MM.1S (cell line): ENCODE measurements at regions not wholly inside any gene's neighbourhood (a gene's known extent, or its start where the extent isn't known, plus 50 kb on each side); places are given as distances from the start of the nearest gene placed in this dataset.
"Not testable (repeated sequence)": the region's sequence is repeated elsewhere in the genome, so short reads cannot be mapped to it uniquely, and the experiment has no call there.

Experiments
- DNase-seq: peaks from one replicate; pipeline ENCODE4 v3.0.0-alpha.2; 2015
- H2AFZ ChIP-seq: fragments of 300-600 bp; sonication (generic); 2 replicates; pipeline ENCODE4 v1.6.0; 2016; ENCODE audit warnings: antibody characterized with exemption, low read length
- H3F3A ChIP-seq: fragments of 300-600 bp; sonication (generic); 2 replicates; pipeline ENCODE4 v1.6.1; 2016; ENCODE audit warnings: mild to moderate bottlenecking, antibody characterized with exemption, low read length, moderate library complexity, mixed read lengths; ENCODE audit not compliant: insufficient read depth
- H3K27ac ChIP-seq: fragments of 300-600 bp; sonication (generic); 2 replicates; pipeline ENCODE4 v1.5.1; 2016; ENCODE audit warnings: mild to moderate bottlenecking, low read length
- H3K27me3 ChIP-seq: fragments of 300-600 bp; sonication (generic); replicated peaks from 2 replicates; pipeline ENCODE4 v1.6.0; 2016; ENCODE audit warnings: low read length; ENCODE audit not compliant: insufficient read depth
- H3K36me3 ChIP-seq: fragments of 300-600 bp; sonication (generic); replicated peaks from 2 replicates; pipeline ENCODE4 v1.6.1; 2016; ENCODE audit warnings: mild to moderate bottlenecking, low read length, mixed read lengths; ENCODE audit not compliant: insufficient read depth
- H3K4me1 ChIP-seq: fragments of 300-600 bp; sonication (generic); 2 replicates; pipeline ENCODE4 v1.6.1; 2016; ENCODE audit warnings: low read length, mixed read lengths
- H3K4me2 ChIP-seq: fragments of 300-600 bp; sonication (generic); 2 replicates; pipeline ENCODE4 v1.6.0; 2016; ENCODE audit warnings: low read depth, low read length
- H3K4me3 ChIP-seq: fragments of 300-600 bp; sonication (generic); 2 replicates; pipeline ENCODE4 v1.5.1; 2016; ENCODE audit warnings: low read length, mixed read lengths
- H3K79me2 ChIP-seq: fragments of 300-600 bp; sonication (generic); 2 replicates; pipeline ENCODE4 v1.6.1; 2016; ENCODE audit warnings: mixed run types, low read length, mixed read lengths
- H3K9ac ChIP-seq: fragments of 300-600 bp; sonication (generic); 2 replicates; pipeline ENCODE4 v1.6.1; 2016; ENCODE audit warnings: low read length, mixed read lengths
- H3K9me2 ChIP-seq: fragments of 300-600 bp; sonication (generic); replicated peaks from 2 replicates; pipeline ENCODE4 v1.6.1; 2016; ENCODE audit warnings: mild to moderate bottlenecking, low read length, mixed read lengths; ENCODE audit not compliant: insufficient read depth
- H3K9me3 ChIP-seq: fragments of 300-600 bp; sonication (generic); replicated peaks from 2 replicates; pipeline ENCODE4 v1.6.1; 2016; ENCODE audit warnings: mild to moderate bottlenecking, low read length, mixed read lengths; ENCODE audit not compliant: insufficient read depth
- H4K20me1 ChIP-seq: fragments of 300-600 bp; sonication (generic); 2 replicates; pipeline ENCODE4 v1.6.1; 2016; ENCODE audit warnings: mild to moderate bottlenecking, low read length, moderate library complexity, mixed read lengths; ENCODE audit not compliant: insufficient read depth
- EZH2 ChIP-seq: fragments of 300-600 bp; sonication (generic); optimal IDR thresholded peaks from 2 replicates; pipeline ENCODE3; 2017; ENCODE audit warnings: low read depth, mild to moderate bottlenecking, antibody characterized with exemption, low read length, mixed read lengths
- EZH2phosphoT487 ChIP-seq: fragments of 300-600 bp; sonication (generic); IDR thresholded peaks from 2 replicates; pipeline ENCODE4 v1.6.1; 2018; ENCODE audit warnings: antibody characterized with exemption, low read length
- TF ChIP-seq, protein P1 (sequence below): fragments of 300-600 bp; sonication (generic); IDR thresholded peaks from 2 replicates; pipeline ENCODE4 v1.5.1; 2016; ENCODE audit warnings: antibody characterized with exemption, low read length, mixed read lengths

- no peak overlapping the region for H3K9ac ChIP-seq
- no peaks in the 10 kb centered on the region for H3K9me3 ChIP-seq
- H3F3A ChIP-seq: peaks cover 50% of the 10 kb centered on the region
- H3K4me2 ChIP-seq: no peak overlapping the region
- H3K4me3 ChIP-seq: no peak overlapping the region
- TF ChIP-seq EZH2phosphoT487: no peak
- TF ChIP-seq, protein P1, sequence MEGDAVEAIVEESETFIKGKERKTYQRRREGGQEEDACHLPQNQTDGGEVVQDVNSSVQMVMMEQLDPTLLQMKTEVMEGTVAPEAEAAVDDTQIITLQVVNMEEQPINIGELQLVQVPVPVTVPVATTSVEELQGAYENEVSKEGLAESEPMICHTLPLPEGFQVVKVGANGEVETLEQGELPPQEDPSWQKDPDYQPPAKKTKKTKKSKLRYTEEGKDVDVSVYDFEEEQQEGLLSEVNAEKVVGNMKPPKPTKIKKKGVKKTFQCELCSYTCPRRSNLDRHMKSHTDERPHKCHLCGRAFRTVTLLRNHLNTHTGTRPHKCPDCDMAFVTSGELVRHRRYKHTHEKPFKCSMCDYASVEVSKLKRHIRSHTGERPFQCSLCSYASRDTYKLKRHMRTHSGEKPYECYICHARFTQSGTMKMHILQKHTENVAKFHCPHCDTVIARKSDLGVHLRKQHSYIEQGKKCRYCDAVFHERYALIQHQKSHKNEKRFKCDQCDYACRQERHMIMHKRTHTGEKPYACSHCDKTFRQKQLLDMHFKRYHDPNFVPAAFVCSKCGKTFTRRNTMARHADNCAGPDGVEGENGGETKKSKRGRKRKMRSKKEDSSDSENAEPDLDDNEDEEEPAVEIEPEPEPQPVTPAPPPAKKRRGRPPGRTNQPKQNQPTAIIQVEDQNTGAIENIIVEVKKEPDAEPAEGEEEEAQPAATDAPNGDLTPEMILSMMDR: no peak
- TF ChIP-seq EZH2: no peak
- peak; percentile 25 for DNase-seq
- H3K9me2 ChIP-seq: no peaks in the 10 kb centered on the region
- H4K20me1 ChIP-seq: no peaks in the 10 kb centered on the region
- peaks cover 56% of the 10 kb centered on the region for H3K4me1 ChIP-seq
- peak overlapping the region; percentile 98 for H3K27ac ChIP-seq
- H2AFZ ChIP-seq: no peak overlapping the region
- no peaks in the 10 kb centered on the region for H3K79me2 ChIP-seq
- H3K36me3 ChIP-seq: no peaks in the 10 kb centered on the region
- H3K27me3 ChIP-seq: no peaks in the 10 kb centered on the region
Observed at GRCh38 chr4:184280137-184280536, 62.5 kb upstream of the ENPP6 start.

DNA sequence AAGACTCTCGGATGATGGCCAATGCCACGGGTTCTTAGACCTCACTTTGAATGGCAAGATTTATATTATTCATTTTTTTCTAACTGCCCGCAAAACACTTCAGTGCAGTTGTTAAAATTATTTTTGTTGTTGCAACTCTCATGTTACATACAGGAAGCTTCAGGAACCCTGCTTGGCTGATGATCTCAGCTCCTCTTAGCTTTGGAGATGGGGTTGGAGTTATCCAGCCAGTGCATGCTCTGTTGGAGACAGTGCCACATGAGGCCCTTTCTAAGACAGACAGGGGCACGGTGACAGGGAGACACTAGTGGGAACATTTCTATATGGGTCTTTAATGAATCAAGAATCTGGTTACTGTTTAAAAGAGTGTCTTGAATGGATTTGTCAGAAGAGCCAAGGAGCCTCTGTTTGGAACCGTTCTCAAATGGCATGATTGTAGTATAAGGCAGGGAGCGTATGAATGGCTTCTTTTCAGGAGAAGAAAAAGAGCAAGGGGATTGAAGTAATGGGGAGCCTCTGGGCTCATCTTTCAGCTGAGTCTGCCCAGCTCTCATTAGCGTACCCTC lies 61.9 kb upstream of the ENPP6 start:
- Histone ChIP-seq H3K9me2 (no peaks in the 10 kb centered on the region), H3K27me3 (no peaks in the 10 kb centered on the region), H4K20me1 (no peaks in the 10 kb centered on the region), H3K36me3 (no peaks in the 10 kb centered on the region), H3K4me2 (no peak overlapping the region), H3K9ac (no peak overlapping the region), H3K9me3 (no peaks in the 10 kb centered on the region), H3F3A (peaks cover 45% of the 10 kb centered on the region), H3K27ac (peak overlapping the region; percentile 98; the same call in 1 of the 2 replicates), H3K4me3 (no peak overlapping the region), H3K79me2 (no peaks in the 10 kb centered on the region), H3K4me1 (peaks cover 51% of the 10 kb centered on the region), H2AFZ (no peak overlapping the region)
- DNase-seq: no peak
- TF ChIP-seq EZH2phosphoT487 (no peak), EZH2 (no peak)
- TF ChIP-seq, protein P1: no peak

DNA sequence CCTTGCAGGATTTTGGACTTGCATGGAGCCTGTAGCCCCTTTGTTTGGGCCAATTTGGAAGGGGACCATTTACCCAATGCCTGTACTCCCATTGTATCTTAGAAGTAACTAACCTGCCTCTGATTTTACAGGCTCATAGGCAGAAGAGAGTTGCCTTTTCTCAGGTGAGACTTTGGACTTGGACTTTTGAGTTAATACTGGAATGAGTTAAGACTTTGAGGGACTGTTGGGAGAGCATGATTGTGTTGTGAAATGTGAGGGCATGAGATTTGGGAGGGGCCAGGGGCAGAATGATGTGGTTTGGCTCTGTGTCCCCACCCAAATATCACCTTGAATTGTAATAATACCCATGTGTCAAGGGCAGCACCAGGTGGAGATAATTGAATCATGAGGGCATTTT lies 60.1 kb upstream of the ENPP6 start:
- not testable (repeated sequence) for H3K9me2 ChIP-seq, H3K4me3 ChIP-seq, H3K27ac ChIP-seq, H3K9me3 ChIP-seq, H4K20me1 ChIP-seq, H2AFZ ChIP-seq, H3K79me2 ChIP-seq, H3K4me2 ChIP-seq, H3K27me3 ChIP-seq, H3K9ac ChIP-seq, DNase-seq, H3K36me3 ChIP-seq
- H3F3A ChIP-seq: peaks cover 27% of the 10 kb centered on the region
- peaks cover 32% of the 10 kb centered on the region for H3K4me1 ChIP-seq

DNA sequence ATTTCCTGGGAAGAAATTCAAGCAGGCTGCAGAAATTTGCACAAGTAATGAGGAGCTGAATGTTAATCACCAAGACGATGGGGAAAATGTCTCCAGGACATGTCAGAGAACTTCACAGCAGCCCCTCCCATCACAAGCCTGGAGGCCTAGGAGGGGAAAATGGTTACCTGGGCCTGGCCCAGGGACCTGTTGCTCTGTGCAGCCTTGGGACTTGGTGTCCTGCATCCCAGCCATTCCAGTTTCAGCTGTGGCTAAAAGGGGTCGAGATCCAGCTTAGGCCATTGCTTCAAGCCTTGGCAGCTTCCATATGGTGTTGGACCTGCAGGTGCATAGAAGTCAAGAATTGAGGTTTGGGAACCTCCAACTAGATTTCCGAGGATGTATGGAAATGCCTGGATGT lies 59.3 kb upstream of the ENPP6 start:
- DNase-seq, H3K9ac ChIP-seq, H3K9me2 ChIP-seq, H3K27ac ChIP-seq, H3K9me3 ChIP-seq, H2AFZ ChIP-seq, H3K27me3 ChIP-seq, H3K36me3 ChIP-seq, H3K4me2 ChIP-seq, H3K4me3 ChIP-seq, H4K20me1 ChIP-seq, H3K79me2 ChIP-seq: not testable (repeated sequence)
- peaks cover 25% of the 10 kb centered on the region for H3K4me1 ChIP-seq
- peaks cover 19% of the 10 kb centered on the region for H3F3A ChIP-seq

DNA sequence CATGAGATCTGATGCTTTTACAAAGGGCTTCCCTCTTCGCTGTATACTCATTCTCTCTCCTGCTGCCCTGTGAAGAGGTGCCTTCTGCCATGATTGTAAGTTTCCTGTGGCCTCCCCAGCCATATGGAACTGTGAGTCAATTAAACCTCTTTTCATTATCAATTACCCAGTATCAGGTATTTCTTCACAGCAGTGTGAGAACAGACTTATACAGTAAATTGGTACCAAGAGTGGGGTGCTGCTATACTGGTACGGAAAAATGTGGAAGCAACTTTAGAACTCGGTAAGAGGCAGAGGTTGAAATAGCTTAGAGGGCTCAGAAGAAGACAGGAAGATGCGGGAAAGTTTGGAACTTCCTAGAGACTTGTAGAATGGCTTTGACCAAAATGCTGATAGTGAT lies 58.7 kb upstream of the ENPP6 start:
- H2AFZ ChIP-seq, H3K36me3 ChIP-seq, H3K27me3 ChIP-seq, H3K9me2 ChIP-seq, H3K4me2 ChIP-seq, H3K27ac ChIP-seq, H3K9me3 ChIP-seq, H3K4me3 ChIP-seq, H4K20me1 ChIP-seq, H3K79me2 ChIP-seq, DNase-seq, H3K9ac ChIP-seq: not testable (repeated sequence)
- peaks cover 19% of the 10 kb centered on the region for H3K4me1 ChIP-seq
- H3F3A ChIP-seq: peaks cover 12% of the 10 kb centered on the region
